Activated CD4-positive, CD25-positive, alpha-beta regulatory T cell treated with anti-CD3 and anti-CD28 coated beads, Interleukin-2, amount 50 U/mL, for 24 hours (primary cell): ENCODE measurements at regions not wholly inside any gene's neighbourhood (a gene's known extent, or its start where the extent isn't known, plus 50 kb on each side); places are given as distances from the start of the nearest gene placed in this dataset.
"Not testable (repeated sequence)": the region's sequence is repeated elsewhere in the genome, so short reads cannot be mapped to it uniquely, and the experiment has no call there.

Experiments
- ATAC-seq, 2 donors: fragments of 150-1000 bp; cut with Tn5 transposase; one replicate each; pipeline ENCODE4 v1.10.0; 2021; ENCODE audit warnings: mild to moderate bottlenecking in 1 of 2, moderate library complexity in 1 of 2

DNA sequence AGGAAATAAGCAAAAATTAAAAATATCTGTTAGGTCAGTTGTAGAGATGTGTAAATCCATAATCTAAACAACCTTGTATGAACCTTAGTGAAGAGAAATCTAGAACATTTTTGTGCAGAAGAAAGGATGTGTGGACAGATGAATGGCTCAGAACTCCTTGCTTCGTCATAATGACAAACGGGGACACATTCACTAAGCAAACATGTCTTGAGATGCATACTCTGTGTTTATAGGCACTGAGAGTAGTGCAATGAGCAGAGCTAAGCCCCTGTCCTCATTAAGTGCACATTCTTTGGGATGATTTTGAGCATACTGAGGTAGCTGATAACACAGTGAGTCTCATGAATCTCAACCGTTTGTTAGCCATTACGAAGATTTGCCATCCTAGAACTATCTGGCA lies 360.6 kb upstream of the ANKRD30A start:
- ATAC-seq: no peak

DNA sequence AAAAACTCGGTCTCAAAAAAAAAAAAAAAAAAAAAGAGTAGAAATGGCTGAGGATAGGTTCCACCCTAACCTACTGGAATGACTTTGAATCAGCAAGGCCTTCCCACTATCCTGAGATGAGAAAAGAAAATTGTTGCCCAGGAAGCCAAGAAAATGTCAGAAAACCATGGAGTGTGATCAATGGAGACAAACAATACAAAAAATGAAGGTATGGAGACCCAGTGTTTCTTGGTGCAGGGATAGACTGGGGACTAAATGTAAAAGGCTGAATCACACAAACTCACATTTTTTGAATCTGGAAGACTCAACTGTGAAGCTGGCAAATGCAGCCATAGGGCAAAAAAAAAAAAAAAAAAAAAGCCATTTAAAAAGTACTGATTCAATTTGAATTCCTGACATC lies 364.3 kb upstream of the ANKRD30A start:
- ATAC-seq: no peak

DNA sequence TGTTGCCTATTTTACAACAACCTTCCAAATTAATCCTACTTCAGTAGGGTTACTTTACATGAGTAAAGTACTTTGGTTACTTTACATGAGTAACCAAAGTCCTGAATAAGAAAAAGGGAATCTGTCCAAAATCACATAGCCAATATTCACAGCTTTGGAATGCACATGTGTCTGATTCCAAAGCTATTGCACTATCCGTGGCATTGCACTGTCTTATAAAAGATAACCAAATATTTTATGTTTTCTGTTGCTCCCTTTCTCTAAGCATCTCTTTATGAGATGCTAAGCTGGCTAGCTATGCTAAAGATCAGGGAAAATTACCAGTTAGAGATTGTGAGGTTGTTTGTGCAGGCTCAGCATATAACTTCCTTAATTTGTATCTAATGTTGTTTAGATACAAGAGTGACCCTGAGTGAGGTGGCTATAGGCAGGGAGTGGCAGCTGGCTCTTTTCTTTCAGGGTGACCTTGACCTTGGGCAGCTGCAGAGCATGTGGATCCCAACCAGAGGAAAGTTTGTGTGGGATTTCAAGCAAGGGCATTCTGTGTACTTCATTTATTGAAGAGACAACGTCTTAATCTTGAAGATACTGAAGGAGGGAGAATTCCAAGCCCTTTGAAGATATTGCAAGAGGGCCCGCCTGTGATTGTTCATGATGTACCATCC lies 366.1 kb upstream of the ANKRD30A start:
- ATAC-seq: no peak

DNA sequence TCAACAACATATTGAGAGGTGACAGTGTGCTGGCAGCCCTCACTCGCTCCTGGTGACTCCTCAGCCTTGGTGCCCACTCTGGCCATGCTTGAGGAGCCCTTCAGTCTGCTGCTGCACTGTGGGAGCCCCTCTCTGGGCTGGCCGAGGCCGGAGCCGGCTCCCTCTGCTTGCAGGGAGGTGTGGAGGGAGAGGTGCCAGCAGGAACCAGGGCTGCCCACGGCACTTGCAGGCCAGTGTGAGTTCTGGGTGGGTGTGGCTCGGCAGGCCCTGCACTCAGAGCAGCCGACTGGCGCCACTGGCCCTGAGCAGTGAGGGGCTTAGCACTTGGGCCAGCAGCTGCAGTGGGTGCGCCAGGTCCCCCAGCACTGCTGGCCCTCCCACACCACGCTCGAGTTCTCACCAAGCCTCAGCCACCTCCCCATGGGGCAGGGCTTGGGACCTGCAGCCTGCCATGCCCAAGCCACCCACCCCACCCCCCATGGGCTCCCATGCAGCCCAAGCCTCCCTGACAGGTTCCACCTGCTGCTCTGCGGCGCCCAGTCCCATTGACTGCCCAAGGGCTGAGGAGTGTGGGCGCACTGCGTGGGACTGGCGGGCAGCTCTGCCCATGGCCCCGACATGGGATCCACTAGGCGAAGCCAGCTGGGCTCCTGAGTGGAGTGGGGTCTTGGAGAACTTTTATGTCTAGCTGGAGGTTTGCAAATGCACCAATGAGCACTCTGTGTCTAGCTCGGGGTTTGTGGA lies 377.1 kb upstream of the ANKRD30A start:
- ATAC-seq: no peak

DNA sequence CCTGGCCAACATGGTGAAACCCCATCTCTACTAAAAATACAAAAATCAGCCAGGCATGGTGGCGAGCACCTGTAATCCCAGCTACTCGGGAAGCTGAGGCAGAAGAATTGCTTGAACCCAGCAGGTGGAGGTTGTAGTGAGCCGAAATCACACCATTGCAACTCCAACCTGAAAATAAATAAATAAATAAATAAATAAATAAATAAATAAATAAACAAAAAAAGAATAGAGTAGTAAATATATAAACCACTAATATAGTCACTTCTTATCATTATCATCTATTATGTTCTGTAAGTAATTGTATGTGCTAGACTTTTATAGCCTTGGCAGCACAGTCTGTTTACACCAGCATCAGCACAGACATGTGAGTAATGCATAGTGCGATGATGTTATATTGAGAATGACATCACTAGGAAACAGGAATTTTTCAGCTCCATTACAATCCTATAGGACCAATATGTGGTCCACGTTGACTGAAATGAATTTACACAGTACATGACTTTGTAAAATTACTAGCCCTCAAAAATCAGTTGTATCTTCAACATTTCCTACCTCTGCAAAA lies 385.4 kb upstream of the ANKRD30A start:
- no peak for ATAC-seq

DNA sequence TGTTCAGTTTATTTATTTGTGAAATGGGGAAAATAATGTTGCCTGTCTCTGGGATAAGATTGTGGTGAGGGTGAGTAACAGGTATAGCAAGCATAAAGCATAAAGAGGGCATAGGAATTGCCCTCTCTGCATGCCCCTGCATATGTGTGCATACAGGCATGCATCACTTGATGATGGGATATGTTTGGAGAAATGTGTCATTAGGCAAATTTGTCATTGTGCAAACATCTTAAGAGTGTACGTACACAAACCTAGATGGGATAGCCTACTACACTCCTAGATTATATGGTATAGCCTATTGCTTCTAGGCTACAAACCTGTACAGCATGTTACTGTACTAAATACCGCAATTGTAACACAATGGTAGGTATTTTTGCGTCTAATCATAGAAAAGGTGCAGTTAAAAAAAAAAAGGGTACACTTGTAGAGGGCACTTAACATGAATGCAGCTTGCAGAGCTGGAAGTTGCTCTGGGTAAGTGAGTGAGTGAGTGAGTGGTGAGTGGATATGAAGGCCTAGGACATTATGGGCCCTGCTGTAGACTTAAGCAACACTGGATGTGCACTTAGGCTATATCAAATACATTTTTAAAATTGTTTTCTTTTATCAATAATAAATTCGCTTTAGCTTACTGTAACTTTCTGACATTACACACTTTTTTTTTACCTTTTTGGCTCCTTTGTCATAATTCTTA lies 386.5 kb upstream of the ANKRD30A start:
- no peak for ATAC-seq

DNA sequence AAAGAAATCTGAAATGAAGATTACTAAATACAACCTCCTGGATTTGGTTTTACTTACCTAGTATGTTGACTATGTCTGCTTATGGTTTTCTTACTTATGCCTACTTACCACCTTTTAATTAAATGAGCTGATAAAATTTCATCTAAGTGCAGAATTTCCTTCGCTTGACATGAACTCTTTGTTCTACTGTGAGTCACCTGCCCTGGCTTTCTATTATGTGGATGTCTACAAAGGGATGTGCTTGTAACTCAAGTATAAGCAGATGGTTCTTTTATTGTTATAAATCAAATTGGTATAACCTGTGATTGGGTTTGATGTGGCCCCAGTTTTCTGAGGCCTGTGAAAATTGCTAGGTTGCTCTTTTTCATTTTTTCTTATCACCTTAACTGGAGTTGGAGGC lies 389.1 kb upstream of the ANKRD30A start:
- no peak for ATAC-seq

GRCh38 chr10:36734590-36734989 lies 390.8 kb upstream of the ANKRD30A start:
- not testable (repeated sequence) for ATAC-seq

DNA sequence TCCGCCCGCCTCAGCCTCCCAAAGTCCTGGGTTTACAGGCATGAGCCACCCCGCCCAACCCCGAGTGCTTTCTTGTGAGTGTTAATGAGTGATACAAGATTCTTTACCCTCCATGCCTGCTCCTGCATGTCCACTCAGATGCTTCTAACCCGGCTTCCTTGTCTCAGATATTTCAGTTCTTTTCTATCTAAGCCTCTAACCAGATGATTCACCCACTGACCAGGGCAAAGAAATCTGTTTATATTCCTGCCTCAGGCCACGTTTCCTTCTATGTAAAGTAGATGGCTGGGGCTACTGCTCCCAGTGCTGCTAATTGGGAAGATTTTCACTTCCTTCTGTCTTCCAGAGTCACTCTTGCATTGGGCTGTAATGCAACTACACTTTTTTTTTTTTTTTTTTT lies 395.1 kb upstream of the ANKRD30A start:
- ATAC-seq: no peak

DNA sequence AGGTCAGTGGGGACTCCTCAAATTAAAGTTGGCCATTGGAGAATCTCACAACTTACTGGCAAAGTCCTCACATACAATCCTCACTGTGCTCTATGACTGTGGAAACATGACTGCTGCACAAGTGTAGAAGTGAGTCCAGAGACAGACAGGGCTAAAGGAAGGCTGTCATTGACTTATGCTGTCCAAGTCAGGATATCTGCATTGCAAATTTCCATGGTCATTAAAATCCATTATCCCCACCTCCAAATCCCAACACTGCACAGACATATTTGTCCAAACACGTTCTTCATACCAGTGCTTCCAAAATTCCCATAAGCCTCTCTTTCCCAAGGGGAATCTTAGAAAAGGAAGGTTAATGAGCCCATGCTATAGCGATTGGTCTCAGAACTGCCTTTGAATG lies 396.8 kb upstream of the ANKRD30A start:
- ATAC-seq: no peak

DNA sequence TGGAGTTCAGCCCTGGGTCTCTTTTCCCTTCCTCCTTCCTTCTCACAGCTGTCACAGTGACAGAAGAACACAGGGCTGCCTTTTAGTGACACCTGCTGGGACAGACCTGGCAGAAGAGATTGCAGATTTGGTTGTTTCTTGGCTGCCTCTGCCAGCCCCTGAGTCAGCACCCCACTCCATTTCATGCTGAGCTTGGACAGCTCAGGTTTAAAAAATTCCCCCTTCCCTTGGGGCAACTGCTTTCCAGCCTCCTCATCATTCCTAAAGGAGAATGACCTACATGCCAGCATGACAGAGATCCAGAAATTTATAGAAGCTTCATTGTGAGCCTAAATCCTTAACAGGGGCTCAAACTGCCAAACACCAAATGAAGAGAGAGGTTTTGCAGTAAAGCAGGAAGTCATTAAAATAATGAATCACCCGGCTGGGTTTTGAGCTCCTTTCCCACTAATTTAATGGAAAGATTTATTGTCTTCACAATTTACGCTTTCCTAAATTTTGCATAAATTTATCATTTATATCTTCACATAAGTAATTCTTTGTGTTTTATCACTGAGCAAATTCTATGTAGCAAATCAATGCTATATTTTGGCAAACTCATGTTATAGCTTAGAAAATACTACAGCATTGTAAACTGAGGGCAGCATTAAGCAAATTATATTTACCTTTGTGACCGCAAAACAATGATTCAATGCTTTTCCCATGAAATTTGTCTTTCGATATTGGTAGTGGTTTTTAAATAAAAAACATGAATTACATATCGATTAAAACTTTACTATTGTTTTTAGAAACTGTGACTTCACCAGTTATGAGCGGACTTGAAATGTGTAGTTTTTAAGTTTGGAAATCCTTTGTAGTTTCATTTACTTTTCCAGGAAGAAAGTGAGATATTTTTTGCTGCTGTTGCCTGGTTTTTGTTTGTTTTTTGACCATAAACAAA lies 399.5 kb upstream of the ANKRD30A start:
- no peak for ATAC-seq

DNA sequence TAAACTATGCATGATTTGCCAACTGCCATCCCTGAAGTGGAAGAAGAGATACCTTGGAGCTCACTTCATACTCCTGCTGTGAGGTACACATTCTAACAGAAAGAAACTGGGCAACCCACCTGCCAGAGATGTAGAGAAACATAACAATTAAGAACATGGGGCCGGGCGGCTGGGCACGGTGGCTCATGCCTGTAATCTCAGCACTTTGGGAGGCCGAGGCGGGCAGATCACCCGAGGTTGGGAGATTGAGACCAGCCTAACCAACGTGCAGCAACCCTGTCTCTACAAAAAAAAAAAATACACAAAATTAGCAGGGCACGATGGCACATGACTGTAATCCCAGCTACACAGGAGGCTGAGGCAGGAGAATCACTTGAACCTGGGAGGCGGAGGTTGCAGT lies 402.6 kb upstream of the ANKRD30A start:
- ATAC-seq: no peak

DNA sequence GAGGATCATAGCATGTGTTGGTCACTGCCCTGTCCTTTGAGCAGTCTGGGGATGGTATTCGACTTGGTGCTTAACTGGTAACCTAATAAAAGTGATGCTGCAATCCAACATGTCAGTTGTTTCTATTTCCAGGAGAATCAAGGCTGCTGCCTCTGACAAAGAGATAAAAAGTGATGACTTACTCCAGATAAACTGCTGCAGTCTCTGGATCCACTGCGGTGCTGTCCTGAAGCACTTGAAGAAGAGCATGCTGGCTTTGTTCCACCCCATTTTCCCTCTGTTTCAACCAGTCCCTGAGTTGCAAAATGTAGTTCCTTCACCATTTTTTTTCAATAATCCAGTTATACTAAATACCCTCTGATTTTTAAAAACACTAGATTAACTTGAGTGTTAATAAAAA lies 403.5 kb upstream of the ANKRD30A start:
- ATAC-seq: no peak

- ATAC-seq: no peak
These were observed 404.5 kb upstream of the ANKRD30A start for GRCh38 chr10:36720895-36721294.

GRCh38 chr10:36717118-36717517 lies 408.3 kb upstream of the ANKRD30A start:
- ATAC-seq: no peak

DNA sequence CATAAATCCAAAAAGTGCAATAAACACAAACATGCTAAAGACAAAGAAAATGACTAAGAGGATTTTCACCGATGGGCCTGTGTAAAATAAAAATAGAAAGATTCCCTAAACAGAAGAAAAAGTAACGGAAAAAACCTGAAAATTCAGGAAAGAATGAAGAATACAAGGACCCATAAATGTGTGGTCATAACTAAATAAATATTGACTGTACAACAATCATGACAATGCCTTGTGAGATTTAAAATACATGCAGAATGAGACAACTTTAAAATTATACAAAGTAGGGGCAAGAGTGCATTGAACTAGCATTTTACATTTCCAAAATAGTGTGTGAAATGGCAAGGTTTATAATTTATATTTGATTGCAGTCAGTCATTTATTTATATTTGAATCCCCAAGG lies 409.1 kb upstream of the ANKRD30A start:
- no peak for ATAC-seq

DNA sequence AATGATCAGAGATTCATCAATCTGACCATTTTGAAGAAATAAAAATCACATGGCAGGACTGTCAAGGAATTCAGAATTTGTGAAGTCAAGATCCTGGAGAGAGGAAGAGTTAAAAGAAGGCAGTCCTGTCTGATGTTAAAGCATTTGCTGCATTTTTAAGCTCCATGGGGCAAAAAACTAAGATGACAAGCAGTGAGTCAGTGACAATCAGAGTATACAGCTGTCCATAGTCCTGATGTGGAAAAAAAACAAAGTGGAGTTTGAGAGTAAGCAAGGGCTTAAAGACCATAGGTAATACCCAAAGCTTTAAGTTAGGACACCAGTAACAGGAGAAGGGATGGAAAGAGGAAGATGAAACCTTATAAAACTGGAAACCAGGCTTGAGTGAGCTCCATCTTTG lies 412.7 kb upstream of the ANKRD30A start:
- no peak for ATAC-seq

DNA sequence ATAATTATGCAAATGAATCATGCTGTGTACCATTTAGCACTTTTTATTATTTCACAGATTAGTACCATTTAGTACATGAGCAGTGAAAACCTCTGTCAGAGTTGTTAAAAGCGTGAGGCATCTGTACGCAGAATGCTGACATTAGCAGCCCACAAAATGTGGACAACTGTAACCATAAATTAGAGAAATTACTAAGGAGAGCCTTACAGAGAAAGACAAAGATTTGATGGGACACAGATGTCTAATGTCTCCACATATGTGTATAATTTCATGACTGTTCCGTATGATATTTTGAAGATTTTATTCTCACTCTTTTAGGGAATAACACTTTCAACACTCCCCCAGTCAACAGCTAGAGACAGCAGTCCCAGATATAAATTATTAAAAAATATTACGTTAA lies 414.0 kb upstream of the ANKRD30A start:
- no peak for ATAC-seq

GRCh38 chr10:36704124-36704523 lies 421.3 kb upstream of the ANKRD30A start:
- no peak for ATAC-seq

- ATAC-seq: no peak
These were observed 422.2 kb upstream of the ANKRD30A start for GRCh38 chr10:36703179-36703578.

GRCh38 chr10:36700123-36700522 lies 425.3 kb upstream of the ANKRD30A start:
- no peak for ATAC-seq

GRCh38 chr10:36692759-36693158 lies 432.6 kb upstream of the ANKRD30A start:
- no peak for ATAC-seq

DNA sequence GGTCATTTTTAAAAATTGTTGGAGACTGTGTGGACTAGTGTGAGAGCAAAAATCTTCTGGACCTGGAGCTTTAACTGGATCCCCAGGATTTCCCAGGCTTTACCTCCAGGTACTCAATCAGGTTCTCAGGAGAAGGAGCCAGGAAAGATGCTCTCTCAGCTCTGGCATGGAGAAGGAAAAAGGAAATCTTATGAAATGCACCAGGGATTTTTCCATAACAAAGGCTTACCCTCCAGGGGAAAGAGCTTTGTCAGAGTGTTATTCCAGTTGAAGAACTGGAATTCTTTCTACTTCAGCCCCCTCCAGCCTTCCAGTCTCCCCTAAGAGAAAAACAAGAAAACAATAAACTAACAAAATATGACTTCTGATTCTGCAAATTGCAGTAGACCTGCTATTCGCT lies 436.7 kb upstream of the ANKRD30A start:
- no peak for ATAC-seq
